Limb (tissue), 2 donors: ENCODE measurements at regions not wholly inside any gene's neighbourhood (a gene's known extent, or its start where the extent isn't known, plus 50 kb on each side); places are given as distances from the start of the nearest gene placed in this dataset.

Experiments
- DNase-seq, 2 donors: peaks; one replicate each; pipeline ENCODE4 v3.0.0-alpha.2; 2016; ENCODE audit errors: extremely low spot score in 2 of 2

DNA sequence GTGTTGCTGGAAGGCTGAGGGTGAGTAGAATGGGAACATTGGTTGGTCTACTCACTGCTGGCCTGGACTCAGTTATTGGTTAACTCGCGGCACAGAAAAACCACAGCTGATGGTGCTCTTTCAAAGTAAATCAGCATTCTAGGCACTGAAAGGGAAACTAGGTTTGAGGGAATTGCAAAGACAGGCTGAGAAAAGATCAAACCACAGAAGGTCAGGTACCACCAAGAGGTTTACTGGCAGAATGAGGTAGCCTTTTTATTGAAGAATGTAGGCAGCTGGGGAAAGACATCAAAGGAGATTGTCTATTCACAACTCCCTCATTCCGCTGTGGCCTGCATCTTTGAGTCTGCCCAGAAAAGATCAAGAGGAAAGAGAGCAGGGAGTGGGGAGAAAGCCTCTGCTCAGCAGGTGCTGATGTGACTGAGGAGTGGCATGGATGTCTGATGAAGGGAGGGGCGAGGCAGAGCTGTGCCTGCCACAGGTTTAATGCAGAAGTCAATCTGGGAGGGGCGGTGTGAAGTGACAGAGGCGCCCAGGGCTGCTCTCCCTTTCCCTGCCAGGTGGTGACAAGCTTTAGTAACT lies 255.5 kb downstream of the MAN2A1 start:
- no peak for DNase-seq

DNA sequence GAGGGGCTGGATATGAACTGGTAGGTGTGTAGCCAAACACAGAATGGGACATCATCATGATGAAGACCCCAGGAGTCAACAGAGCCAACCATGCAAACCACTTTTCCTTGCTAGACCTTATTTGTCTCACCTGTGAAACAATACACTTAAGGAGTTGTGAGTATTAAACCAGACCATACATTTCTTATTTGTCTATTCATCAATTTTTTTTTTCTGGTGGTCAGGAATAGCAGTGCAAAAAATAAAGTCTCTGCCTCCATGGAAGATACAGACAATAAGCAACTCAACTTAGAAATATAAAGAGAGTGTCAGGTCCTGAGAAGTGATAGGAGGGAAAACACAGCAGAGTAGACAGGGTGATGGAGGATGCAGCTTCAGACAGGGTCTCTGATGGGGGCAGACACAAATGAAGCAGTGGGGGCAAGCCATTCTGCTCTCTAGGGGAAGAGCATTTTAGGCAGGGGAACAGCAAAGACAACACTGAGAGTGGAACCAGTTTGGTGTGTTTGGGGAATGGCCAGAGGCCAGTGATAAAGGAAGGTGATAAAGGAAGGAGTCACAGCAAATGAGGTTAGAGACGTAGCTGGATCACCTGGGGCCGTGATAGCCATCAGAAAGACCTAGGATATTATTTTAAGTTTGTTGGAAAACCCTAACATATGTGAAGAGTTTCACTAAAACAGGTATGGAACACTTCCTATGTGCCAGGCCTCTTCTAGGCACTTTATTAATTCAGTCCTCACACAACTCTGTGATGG lies 256.2 kb downstream of the MAN2A1 start:
- no peak for DNase-seq

DNA sequence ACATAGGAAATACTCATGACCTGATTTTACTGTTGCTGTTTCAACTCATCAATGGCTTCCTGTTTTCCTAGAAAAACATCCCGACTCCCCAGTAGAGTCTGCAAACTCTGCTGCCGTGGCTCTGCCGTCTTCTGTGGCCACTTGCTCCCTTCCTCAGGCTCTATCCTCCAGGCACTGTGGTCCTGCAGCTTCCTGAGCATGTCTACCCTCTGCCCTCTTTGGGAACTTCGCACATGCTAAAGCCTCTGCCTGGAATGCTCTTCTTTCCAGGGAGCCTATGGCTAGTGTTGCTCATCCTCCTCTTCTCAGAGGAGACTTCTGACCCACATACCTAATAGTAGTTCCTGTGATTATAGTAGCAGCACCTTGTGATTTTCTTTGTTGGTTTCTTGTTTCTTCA lies 256.9 kb downstream of the MAN2A1 start:
- DNase-seq, result no peak

DNA sequence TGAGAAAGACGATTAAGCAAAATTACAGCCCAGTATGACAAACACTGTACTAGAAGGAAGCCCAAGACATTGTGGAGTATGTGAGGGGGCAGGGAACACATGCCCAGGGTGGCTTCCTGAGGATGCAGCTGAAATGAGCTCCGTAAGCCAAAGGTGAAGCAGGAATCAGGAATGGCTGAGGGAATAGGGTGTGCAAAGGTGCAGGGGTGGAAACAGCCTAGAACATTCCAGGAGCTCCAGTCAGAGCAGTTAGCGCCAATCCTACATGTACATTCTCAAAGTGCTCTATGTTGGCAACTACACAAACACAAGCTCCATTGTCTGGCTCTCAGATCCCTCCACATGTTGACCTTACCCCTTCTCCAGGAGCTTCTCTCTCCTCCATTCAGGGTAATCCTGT lies 257.9 kb downstream of the MAN2A1 start:
- DNase-seq, result no peak

DNA sequence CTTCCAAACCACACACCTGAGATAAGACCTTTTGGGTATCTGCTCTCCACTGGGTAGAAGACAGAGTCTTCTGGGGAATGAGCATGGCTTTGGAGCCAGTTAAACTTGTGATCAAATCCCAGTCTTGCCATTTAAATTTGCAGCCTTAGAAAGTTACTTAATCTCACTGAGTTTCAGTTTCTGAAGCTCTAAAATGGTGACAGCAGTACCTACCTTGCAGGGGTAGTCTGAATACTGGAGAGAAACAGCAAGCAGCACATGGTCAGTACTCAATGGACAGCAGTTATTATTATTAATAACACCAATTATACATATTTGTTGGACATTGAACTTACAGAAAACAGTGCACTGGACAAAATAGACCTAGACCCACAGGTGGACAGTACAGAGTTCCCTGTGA lies 260.9 kb downstream of the MAN2A1 start:
- no peak for DNase-seq

DNA sequence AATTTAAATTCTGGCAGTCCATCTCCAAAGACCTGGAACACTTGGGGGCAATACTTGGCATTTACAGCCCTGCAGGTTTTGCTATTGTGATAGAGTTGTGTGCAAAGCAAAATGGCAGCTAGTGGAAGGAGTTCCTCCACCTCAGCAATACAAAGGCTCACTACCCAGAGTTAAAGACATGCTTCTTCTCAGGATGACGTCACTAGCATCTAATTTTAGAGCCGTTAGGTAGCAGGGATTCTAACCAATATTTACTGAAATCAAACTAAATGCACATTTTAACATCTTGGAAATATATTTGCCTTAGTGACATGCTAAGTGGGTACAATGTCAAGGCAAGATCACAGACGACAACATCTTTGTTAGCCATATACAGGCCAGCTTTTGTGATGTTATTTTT lies 261.6 kb downstream of the MAN2A1 start:
- no peak for DNase-seq

DNA sequence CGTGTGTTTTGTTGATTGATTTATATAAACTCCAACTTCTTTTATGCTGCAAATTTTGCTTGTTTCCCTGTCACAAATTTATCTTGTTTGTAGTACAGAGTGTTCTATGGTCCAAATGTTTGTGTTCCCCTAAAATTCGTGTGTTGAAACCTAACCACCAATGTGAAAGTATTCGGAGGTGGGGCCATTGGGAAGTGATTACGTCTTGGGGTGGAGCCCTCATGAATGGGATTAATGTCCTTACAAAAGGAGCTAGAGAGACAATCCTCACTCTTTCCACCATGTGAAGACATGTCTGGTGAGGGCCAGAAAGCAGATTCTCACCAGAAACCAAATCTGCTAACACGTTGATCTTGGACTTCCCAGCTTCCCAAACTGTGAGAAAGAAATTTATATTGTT lies 262.0 kb downstream of the MAN2A1 start:
- no peak for DNase-seq

DNA sequence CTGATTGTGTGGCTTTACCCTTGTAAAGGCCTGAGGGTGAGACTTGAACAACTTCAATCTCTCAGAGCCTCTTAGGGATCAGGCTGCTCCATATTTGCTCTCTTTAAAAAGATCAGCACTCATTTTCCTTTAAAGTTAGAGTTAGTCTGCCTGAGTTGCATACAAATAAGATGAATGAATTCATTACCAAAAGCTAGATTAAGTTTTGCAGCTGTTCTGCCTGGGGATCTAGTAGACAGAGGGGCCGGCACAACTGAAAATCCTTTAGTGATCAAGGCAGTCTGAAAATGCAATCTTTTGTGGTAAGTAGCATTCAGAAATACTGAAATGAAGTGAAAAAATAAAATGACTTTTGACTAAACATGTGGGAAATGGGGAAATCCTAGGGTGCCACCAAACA lies 264.0 kb downstream of the MAN2A1 start:
- DNase-seq, result no peak

DNA sequence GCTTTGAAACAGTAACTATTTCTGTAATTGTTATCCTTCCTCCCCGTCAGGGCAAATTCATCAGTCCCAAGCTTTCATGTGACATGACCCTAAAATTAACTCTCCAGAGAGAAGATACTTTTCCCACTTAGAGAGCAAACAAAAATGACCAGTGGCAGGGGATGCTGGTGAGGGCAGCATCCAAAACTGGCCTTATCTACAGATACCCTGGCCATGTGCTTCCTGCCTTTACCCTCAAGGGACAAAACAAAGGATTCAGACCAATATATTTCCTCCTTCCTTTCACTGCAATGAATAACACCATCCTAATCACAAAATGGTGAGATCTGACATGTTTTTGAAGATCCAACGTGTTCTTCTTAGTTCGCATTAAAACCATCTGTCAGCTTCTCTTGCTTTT lies 267.2 kb downstream of the MAN2A1 start:
- DNase-seq, result no peak

DNA sequence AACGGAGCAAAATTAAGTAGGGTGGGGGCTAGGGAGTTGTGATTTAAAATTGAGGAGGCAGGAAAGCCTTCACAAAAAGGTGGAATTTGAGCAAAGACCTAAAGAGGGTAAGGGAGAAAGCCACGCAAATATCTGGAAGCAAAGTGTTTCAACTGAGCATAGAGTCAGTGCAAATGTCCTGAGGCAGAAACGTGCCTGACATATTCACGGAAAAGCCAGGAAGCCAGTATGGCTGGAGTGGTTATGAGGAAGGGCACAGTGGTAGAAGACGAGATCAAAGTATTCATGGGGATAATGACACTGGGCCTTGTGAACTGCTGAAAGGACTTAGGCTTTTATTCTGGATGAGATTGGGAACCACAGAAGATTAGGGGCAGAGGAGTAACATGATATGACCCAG lies 268.4 kb downstream of the MAN2A1 start:
- no peak for DNase-seq

DNA sequence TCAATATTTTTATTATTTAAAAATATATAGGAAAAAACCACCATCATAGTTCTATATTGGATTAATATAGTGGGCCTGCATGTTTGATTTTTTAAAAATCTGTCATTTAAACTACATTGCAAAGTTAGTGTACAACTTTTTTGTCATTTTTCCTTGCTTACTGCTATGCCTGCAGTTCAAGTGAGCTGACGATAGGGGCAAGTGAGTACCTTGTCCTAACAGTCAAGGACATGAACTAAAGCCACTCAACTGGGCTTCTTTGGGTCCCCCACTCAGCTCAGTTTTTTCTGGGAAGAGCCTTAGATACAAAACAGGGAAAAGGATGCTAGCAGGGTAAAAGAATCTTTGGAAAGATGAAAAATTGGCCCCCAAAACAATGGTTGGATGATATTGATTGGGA lies 269.9 kb downstream of the MAN2A1 start:
- DNase-seq, result no peak

DNA sequence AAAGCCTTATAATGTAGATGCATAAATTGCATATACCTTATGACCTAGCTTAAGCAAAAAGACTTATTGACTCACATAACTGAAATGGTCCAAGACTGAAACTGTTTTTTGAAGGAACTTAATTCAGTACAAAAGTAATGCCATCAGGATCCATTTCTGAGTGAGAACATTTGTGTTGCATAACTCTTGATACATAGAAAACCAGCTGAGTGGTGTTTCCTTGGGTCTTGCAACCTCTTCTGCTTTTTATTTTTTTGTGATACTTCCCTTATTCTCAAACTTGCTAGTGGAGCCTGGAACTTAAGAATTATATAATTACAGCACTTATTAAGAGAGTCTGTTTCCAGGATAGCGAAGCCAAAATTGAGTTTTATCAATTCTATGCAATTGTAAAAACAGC lies 272.0 kb downstream of the MAN2A1 start:
- DNase-seq, result no peak

DNA sequence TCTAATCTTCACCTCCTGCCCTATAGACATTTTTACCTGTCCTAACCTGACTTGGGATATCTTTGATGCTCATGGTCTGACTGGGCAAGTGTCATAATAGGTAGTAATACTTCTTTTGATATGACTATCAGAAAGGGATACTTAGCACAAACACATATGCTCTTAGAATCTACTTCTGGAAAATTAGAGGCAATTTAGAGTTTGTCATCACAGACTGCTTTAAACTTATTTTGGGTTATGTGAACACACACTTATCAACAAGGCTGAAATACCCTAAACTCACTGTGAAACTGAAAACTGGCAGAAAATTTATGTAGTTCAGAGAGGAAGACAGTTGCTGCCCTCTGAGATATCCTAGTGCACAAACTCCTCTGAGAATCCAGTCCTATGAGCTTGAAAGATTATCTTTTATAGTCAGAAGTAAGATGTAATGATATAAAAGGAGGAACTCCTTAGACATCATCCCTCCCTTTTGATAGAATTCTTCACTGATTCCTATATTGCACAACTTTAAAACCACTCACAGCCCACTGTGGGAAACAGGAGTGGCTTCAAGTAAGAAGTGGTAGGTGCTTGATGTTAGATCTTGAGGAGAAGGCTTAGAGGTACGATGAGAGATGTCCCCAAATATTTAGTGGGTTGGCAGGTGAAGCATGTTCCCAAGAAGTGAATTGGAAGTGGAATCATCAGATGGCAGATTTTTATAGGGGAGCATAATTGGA lies 273.3 kb downstream of the MAN2A1 start:
- no peak for DNase-seq

DNA sequence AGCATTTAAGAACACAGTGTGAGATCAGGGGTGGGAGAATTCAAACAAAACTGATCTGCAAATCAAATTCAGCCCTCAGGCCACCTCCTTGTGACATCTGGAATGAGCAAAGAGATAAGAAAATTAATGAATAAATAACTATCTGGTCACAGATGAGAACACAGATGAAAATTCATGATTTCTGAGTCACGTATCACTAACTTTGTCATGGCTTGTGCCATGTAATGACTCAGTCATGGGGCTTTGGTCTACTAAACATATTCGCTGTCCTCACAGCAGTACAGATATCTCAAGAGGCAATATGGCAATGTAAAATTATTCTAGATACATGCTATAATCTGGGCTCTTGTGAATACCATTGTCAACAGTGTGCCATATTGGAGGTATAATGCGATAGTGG lies 274.4 kb downstream of the MAN2A1 start:
- no peak for DNase-seq

DNA sequence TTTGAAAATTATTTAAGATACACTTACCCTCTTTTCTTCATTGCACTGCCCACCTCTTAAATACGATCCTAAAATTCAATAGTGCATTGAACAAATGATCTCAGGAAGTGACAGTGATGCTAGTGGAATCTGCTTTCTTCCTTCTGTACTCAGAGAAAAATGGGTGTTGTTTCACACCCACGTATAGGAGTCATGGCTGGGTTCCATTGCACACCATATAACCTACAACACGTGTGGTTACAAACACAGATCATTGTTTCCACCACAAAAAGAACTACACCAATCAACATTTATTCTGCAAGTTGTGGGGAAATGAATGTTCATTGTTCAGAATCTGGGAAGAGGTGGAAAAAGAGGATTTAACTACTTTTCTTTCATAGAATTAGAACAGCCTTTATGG lies 275.9 kb downstream of the MAN2A1 start:
- no peak for DNase-seq

DNA sequence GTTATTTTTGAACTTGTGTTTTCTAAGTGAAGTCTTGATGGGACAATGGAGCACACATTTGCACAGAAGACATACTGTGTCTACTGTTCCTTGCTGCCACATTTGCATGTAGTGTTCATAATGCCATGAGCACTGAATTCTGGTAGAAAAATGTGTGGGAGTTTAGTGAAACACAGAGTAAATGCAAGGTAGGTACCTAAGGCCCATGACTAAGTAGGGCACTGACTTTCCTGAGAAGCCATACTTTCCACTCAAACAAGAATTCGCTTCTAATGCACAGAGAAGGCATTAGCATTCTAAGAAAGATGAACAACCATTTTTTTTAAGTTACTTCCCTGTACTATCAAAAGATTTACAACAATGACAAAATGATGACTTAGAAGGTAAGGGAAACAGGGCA lies 282.2 kb downstream of the MAN2A1 start:
- DNase-seq, result no peak

DNA sequence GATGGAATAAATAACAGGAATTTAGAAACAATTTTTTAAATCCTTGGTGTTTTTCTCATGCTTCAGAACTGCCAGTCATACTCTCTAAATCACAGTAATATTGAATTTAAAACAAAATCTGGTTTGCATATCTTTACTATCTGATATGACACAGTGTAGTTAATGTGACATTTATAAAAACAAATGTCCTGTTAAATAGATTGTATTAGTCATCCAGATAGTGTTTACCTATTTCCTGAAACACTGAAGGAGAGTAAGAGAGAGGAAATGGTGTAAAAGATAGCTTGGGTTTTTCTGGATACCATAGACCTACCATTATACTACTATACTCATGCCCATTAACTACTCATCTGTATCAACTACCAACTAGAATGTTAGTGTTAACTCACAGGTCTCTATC lies 292.3 kb downstream of the MAN2A1 start:
- DNase-seq, result no peak

DNA sequence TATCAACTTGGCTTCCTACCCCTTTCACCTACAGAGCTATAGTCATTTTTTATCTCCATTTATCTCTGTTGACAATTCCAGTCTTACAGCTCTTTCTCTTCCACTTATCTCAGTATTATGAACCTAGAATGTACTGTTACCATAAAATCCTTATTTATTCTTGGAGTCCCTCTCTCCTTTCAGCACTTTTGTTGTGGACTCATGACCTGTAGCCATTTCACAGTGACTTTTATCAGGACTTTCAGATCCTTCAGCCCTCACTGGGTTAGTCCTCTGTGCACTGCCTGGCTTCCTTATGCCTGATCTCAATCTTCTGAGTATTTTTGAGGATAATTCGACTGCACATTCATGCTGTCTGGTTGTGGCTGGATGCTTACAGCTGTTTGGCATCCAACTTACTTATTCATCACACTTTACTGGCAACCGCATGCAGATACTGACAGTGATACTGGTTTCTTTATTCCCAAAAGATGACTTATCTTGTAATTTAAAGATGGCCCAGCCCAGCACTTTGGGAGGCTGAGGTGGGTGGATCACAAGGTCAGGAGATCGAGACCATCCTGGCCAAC lies 293.3 kb downstream of the MAN2A1 start:
- DNase-seq, result no peak

DNA sequence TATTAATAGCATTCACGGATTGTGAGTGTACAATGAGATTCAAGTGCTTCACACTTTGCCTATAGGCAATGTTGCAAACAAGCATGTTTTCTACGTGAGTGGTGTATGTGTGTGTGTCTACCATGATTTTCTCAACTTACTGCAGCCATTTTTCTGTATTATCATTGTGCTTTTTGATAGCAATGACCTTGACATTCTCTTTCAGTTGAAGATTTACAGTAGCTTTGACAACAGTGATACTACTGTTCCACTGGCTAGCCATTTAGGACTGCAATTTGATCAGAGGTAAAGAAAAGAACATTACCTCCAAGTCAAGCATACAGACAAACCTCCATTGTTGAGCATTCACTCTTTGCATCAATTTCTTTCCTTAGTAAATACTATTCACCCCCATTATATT lies 297.0 kb downstream of the MAN2A1 start:
- DNase-seq, result no peak

DNA sequence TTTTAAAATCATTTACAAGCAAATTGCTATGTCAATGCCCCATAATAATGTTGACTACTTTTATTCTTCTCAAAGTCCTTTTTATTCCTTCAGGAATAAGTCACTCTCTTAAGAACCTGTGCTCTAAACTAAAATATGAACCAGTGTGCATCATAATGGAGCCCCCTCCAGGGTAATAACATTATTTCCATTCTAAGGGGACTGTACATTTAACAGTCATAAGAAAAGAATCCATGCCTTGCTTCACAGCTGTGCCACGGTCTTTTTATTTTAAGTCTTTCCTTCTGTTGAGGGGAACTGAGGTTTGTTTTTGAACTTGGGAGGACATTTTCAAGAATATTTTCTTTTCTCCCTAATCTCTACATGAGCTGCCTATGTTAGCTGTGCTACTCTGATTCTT lies 297.6 kb downstream of the MAN2A1 start:
- no peak for DNase-seq

DNA sequence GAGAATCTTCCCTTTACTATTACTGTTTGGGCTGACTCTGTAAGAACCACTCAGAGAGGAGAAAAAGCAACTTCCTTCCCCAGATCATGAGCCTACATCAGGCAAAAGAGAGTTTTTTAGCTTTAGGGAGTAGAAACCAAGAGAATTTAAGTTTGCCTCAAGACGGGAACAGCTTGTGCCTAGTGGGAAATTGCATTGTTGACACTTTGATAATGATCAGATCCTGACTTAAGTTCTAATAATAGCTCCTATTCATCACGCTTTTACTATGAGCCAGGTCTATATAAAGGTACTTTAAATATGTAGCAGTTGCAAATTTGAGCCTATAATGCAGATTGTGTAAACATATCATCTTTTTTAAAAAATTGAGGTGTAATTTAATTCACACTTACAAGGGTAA lies 298.2 kb downstream of the MAN2A1 start:
- no peak for DNase-seq

DNA sequence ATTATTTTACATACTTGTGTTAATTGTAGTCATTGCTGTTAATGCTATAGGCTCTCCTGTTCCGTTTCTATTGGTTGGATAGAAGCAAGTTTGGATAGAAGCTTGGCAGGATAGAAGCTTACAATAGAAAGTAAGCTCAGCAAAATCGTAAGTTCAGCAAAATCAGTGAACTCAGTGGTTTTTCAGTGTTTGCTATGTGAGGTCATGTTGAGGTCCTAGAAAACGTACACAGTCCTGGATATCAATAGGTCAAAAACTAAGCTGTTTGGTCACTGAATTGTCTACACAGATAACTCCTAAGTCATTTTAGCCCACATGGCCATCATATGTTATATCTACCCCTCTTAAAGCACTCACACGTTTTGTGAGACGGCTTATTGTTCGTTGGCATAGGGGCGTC lies 299.4 kb downstream of the MAN2A1 start:
- DNase-seq, result no peak
